Smooth muscle cell (in vitro differentiated cells): ENCODE measurements at regions not wholly inside any gene's neighbourhood (a gene's known extent, or its start where the extent isn't known, plus 50 kb on each side); places are given as distances from the start of the nearest gene placed in this dataset.

Experiments
- DNase-seq: peaks from one replicate; lab custom pipeline; 2025; ENCODE audit not compliant: unreplicated experiment; lab: John Stamatoyannopoulos, UW
- H2AFZ ChIP-seq: fragments of 200-600 bp; sonication (generic); 2 replicates; pipeline ENCODE4 v1.6.0; 2016; ENCODE audit warnings: antibody characterized with exemption, low read depth, mild to moderate bottlenecking
- H3F3A ChIP-seq: fragments of 200-600 bp; sonication (generic); 2 replicates; pipeline ENCODE4 v1.6.0; 2017; ENCODE audit warnings: antibody characterized with exemption, low read depth
- H3K27ac ChIP-seq: fragments of 200-600 bp; sonication (generic); 2 replicates; pipeline ENCODE4 v1.5.1; 2016; ENCODE audit warnings: low read depth, mild to moderate bottlenecking
- H3K27me3 ChIP-seq: fragments of 200-600 bp; sonication (generic); 2 replicates; pipeline ENCODE4 v1.6.1; 2016; ENCODE audit warnings: low read depth, mild to moderate bottlenecking
- H3K36me3 ChIP-seq: fragments of 200-600 bp; sonication (generic); 2 replicates; pipeline ENCODE4 v1.5.1; 2016; ENCODE audit warnings: low read depth
- H3K4me1 ChIP-seq: fragments of 200-600 bp; sonication (generic); 2 replicates; pipeline ENCODE4 v1.5.1; 2016; ENCODE audit warnings: low read depth
- H3K4me2 ChIP-seq: fragments of 200-600 bp; sonication (generic); 2 replicates; pipeline ENCODE4 v1.6.0; 2016; ENCODE audit warnings: mild to moderate bottlenecking
- H3K4me3 ChIP-seq: fragments of 200-600 bp; sonication (generic); 2 replicates; pipeline ENCODE4 v1.5.1; 2016; ENCODE audit warnings: mild to moderate bottlenecking
- H3K79me2 ChIP-seq: fragments of 200-600 bp; sonication (generic); 2 replicates; pipeline ENCODE4 v1.6.0; 2016; ENCODE audit warnings: low read depth, mild to moderate bottlenecking
- H3K9ac ChIP-seq: fragments of 200-600 bp; sonication (generic); 2 replicates; pipeline ENCODE4 v1.6.0; 2016; ENCODE audit warnings: low read depth
- H3K9me3 ChIP-seq: fragments of 200-600 bp; sonication (generic); replicated peaks from 2 replicates; pipeline ENCODE4 v1.5.1; 2016; ENCODE audit warnings: low read depth
- H4K20me1 ChIP-seq: fragments of 200-600 bp; sonication (generic); 2 replicates; pipeline ENCODE4 v1.6.0; 2016; ENCODE audit warnings: low read depth
- CTCF ChIP-seq: fragments of 200-600 bp; sonication (generic); IDR thresholded peaks from 2 replicates; pipeline ENCODE4 v1.5.1; 2017; ENCODE audit warnings: borderline replicate concordance, mild to moderate bottlenecking, antibody characterized with exemption; ENCODE audit not compliant: insufficient read depth, poor library complexity, severe bottlenecking
- WGBS: methylation state at CpG from one replicate; pipeline ENCODE4 v1.1.7; 2016; ENCODE audit warnings: low lambda C conversion rate; 5-methylcytosine and 5-hydroxymethylcytosine counted together

- H3K4me2 ChIP-seq: no peak overlapping the region
- no peaks in the 10 kb centered on the region for H3K4me1 ChIP-seq
- H3K4me3 ChIP-seq: no peak overlapping the region
- H3K9ac ChIP-seq: no peak overlapping the region
- H3K9me3 ChIP-seq: no peaks in the 10 kb centered on the region
- H3K27ac ChIP-seq: no peak overlapping the region
- H3F3A ChIP-seq: no peaks in the 10 kb centered on the region
- no peak for DNase-seq
- WGBS: 71% methylated on average over 2 of the region's 2 CpGs
- no peaks in the 10 kb centered on the region for H4K20me1 ChIP-seq
- H3K36me3 ChIP-seq: no peaks in the 10 kb centered on the region
- no peaks in the 10 kb centered on the region for H3K79me2 ChIP-seq
- H2AFZ ChIP-seq: no peak overlapping the region
- H3K27me3 ChIP-seq: no peaks in the 10 kb centered on the region
- no peak for TF ChIP-seq CTCF
These were observed 402.3 kb downstream of the LRATD1 start for GRCh38 chr2:15034860-15035259.

- H3K27me3 ChIP-seq: no peaks in the 10 kb centered on the region
- TF ChIP-seq CTCF: no peak
- DNase-seq: no peak
- no peak overlapping the region for H3K27ac ChIP-seq
- no peaks in the 10 kb centered on the region for H4K20me1 ChIP-seq
- no peak overlapping the region for H3K4me2 ChIP-seq
- peaks cover 7% of the 10 kb centered on the region for H3K4me1 ChIP-seq
- no peaks in the 10 kb centered on the region for H3K36me3 ChIP-seq
- WGBS: 61% methylated on average over 15 of the region's 15 CpGs
- no peak overlapping the region for H3K4me3 ChIP-seq
- no peaks in the 10 kb centered on the region for H3K9me3 ChIP-seq
- no peaks in the 10 kb centered on the region for H3F3A ChIP-seq
- no peaks in the 10 kb centered on the region for H3K79me2 ChIP-seq
- H3K9ac ChIP-seq: no peak overlapping the region
- no peak overlapping the region for H2AFZ ChIP-seq
These were observed 406.1 kb downstream of the LRATD1 start for GRCh38 chr2:15038366-15039364.

GRCh38 chr2:15040429-15041084 is 408.0 kb downstream of the LRATD1 start:
- Histone ChIP-seq H3K4me3 (no peak overlapping the region), H3F3A (no peaks in the 10 kb centered on the region), H4K20me1 (no peaks in the 10 kb centered on the region), H3K4me1 (peaks cover 7% of the 10 kb centered on the region), H3K27me3 (no peaks in the 10 kb centered on the region), H3K36me3 (no peaks in the 10 kb centered on the region), H3K9me3 (no peaks in the 10 kb centered on the region), H3K9ac (no peak overlapping the region), H3K79me2 (no peaks in the 10 kb centered on the region), H3K4me2 (no peak overlapping the region), H2AFZ (no peak overlapping the region), H3K27ac (no peak overlapping the region)
- TF ChIP-seq CTCF: no peak
- DNase-seq: no peak
- WGBS: 84% methylated on average over 8 of the region's 8 CpGs
